HuH-7.5 (cell line): ENCODE measurements at regions not wholly inside any gene's neighbourhood (a gene's known extent, or its start where the extent isn't known, plus 50 kb on each side); places are given as distances from the start of the nearest gene placed in this dataset.

Source experiments
- DNase-seq: peaks from one replicate; pipeline ENCODE4 v3.0.0; 2011; ENCODE audit warnings: low spot score

- DNase-seq: no peak
Observed at GRCh38 chr15:46548989-46549388, 914.2 kb downstream of the SQOR start.

GRCh38 chr15:46552316-46552715 lies 917.5 kb downstream of the SQOR start:
- DNase-seq: no peak

- DNase-seq: no peak
Observed at GRCh38 chr15:46555547-46555946, 920.7 kb downstream of the SQOR start.

GRCh38 chr15:46556010-46556409 lies 921.2 kb downstream of the SQOR start:
- no peak for DNase-seq

GRCh38 chr15:46556559-46557379 lies 921.9 kb downstream of the SQOR start:
- no peak for DNase-seq

GRCh38 chr15:46567968-46568367 lies 933.1 kb downstream of the SQOR start:
- no peak for DNase-seq

- no peak for DNase-seq
Observed at GRCh38 chr15:46569781-46570180, 935.0 kb downstream of the SQOR start.

GRCh38 chr15:46576646-46577395 lies 942.0 kb downstream of the SQOR start:
- no peak for DNase-seq

- no peak for DNase-seq
Observed at GRCh38 chr15:46577767-46578166, 942.9 kb downstream of the SQOR start.

GRCh38 chr15:46580487-46580886 lies 945.7 kb downstream of the SQOR start:
- DNase-seq: no peak

- no peak for DNase-seq
Observed at GRCh38 chr15:46580924-46581323, 946.1 kb downstream of the SQOR start.

- DNase-seq: no peak
Observed at GRCh38 chr15:46589088-46589487, 954.3 kb downstream of the SQOR start.

- DNase-seq: no peak
Observed at GRCh38 chr15:46591462-46591861, 956.6 kb downstream of the SQOR start.

GRCh38 chr15:46595016-46595415 lies 960.2 kb downstream of the SQOR start:
- no peak for DNase-seq

- DNase-seq: no peak
Observed at GRCh38 chr15:46607077-46607476, 972.2 kb downstream of the SQOR start.

- DNase-seq: no peak
Observed at GRCh38 chr15:46616033-46616432, 981.2 kb downstream of the SQOR start.

GRCh38 chr15:46617507-46617906 lies 982.7 kb downstream of the SQOR start:
- DNase-seq: no peak

- DNase-seq: no peak
Observed at GRCh38 chr15:46618984-46619383, 984.2 kb downstream of the SQOR start.

- no peak for DNase-seq
Observed at GRCh38 chr15:46620392-46621013, 985.7 kb downstream of the SQOR start.

GRCh38 chr15:46622851-46623250 lies 988.0 kb downstream of the SQOR start:
- no peak for DNase-seq

- no peak for DNase-seq
Observed at GRCh38 chr15:46636206-46636605, 1001.4 kb downstream of the SQOR start.

- DNase-seq: no peak
Observed at GRCh38 chr15:46644501-46645481, 1010.0 kb downstream of the SQOR start.
